Neutrophil (primary cell): ENCODE measurements at regions not wholly inside any gene's neighbourhood (a gene's known extent, or its start where the extent isn't known, plus 50 kb on each side); places are given as distances from the start of the nearest gene placed in this dataset.
"Not testable (repeated sequence)": the region's sequence is repeated elsewhere in the genome, so short reads cannot be mapped to it uniquely, and the experiment has no call there.

Experiments used
- H3K27ac ChIP-seq: fragments of 200-600 bp; sonication (generic); 2 replicates; pipeline ENCODE4 v1.5.1; 2016; ENCODE audit warnings: mild to moderate bottlenecking, moderate library complexity
- H3K27me3 ChIP-seq: fragments of 200-600 bp; sonication (generic); 2 replicates; pipeline ENCODE4 v1.6.0; 2016; ENCODE audit warnings: mild to moderate bottlenecking
- H3K36me3 ChIP-seq: fragments of 200-600 bp; sonication (generic); 2 replicates; pipeline ENCODE4 v1.5.1; 2017
- H3K4me1 ChIP-seq, 2 experiments: fragments of 200-600 bp in 1 of 2; sonication (generic) in 1 of 2; 1 replicate in 1 of 2; 2 replicates in 1 of 2; pipeline versions ENCODE4 v1.5.1 to v1.6.1; 2013 to 2016; ENCODE audit warnings: low read depth in 1 of 2, low read length in 1 of 2, mild to moderate bottlenecking in 1 of 2, moderate library complexity in 1 of 2; ENCODE audit not compliant: control insufficient read depth in 1 of 2, insufficient read depth in 1 of 2
- H3K4me3 ChIP-seq, 2 experiments: fragments of 200-600 bp in 1 of 2; sonication (generic) in 1 of 2; 1 replicate in 1 of 2; 2 replicates in 1 of 2; pipeline ENCODE4 v1.5.1; 2013 to 2016; ENCODE audit warnings: low read depth in 1 of 2, low read length in 1 of 2, mild to moderate bottlenecking in 1 of 2, moderate library complexity in 1 of 2
- H3K9me3 ChIP-seq: fragments of 200-600 bp; sonication (generic); 2 replicates; pipeline ENCODE4 v1.5.1; 2016
- TF ChIP-seq, protein P1 (sequence below): fragments of 200-600 bp; sonication (generic); IDR thresholded peaks from 2 replicates; pipeline ENCODE4 v1.5.1; 2016; ENCODE audit warnings: antibody characterized with exemption

DNA sequence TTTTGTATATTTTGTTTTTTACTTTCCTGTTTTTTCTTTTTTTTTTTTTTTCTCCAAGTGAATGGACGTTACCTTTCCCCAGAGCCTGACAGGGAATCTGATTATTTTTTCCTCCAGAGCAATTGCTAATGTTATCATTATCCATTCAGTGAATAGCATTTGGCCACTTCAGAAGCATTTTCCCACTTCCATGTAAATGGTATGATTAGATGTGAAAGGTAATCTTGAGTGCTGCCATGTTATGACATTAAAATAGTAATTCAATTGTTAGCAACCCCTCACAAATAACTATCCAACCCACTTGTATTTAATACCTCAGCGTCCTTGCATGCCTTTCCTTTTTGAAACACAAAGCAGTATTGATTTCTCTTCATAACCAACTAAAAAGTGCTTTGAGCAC, 1243.8 kb downstream of the CDH8 start:
- H3K4me3 ChIP-seq: no peak overlapping the region
- no peak overlapping the region for H3K27ac ChIP-seq
- no peaks in the 10 kb centered on the region for H3K9me3 ChIP-seq
- no peaks in the 10 kb centered on the region for H3K4me1 ChIP-seq
- H3K36me3 ChIP-seq: no peaks in the 10 kb centered on the region
- TF ChIP-seq, protein P1, sequence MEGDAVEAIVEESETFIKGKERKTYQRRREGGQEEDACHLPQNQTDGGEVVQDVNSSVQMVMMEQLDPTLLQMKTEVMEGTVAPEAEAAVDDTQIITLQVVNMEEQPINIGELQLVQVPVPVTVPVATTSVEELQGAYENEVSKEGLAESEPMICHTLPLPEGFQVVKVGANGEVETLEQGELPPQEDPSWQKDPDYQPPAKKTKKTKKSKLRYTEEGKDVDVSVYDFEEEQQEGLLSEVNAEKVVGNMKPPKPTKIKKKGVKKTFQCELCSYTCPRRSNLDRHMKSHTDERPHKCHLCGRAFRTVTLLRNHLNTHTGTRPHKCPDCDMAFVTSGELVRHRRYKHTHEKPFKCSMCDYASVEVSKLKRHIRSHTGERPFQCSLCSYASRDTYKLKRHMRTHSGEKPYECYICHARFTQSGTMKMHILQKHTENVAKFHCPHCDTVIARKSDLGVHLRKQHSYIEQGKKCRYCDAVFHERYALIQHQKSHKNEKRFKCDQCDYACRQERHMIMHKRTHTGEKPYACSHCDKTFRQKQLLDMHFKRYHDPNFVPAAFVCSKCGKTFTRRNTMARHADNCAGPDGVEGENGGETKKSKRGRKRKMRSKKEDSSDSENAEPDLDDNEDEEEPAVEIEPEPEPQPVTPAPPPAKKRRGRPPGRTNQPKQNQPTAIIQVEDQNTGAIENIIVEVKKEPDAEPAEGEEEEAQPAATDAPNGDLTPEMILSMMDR: no peak
- H3K27me3 ChIP-seq: no peaks in the 10 kb centered on the region

DNA sequence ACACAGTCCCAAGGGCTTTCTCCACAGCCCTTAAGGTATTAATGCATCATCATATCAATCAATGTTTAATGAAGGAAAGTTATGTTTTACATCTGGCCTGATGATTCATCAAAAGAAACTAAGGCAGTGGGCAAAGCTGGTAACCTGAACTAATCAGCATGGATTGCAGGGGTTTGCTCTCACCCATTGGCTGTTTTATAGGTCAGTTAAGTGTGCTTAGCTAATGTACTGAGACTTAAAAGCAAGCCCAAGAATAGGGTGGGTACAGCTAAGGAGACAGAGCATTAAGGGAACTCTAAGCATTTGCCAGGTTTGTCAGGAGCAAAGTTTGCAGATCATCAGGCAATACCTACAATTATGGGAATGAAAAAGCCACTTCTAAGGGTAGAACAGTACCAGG, 1247.6 kb downstream of the CDH8 start:
- Histone ChIP-seq H3K4me1 (no peaks in the 10 kb centered on the region), H3K9me3 (no peaks in the 10 kb centered on the region), H3K27me3 (no peaks in the 10 kb centered on the region), H3K36me3 (no peaks in the 10 kb centered on the region), H3K27ac (no peak overlapping the region), H3K4me3 (no peak overlapping the region)
- TF ChIP-seq, protein P1: no peak

DNA sequence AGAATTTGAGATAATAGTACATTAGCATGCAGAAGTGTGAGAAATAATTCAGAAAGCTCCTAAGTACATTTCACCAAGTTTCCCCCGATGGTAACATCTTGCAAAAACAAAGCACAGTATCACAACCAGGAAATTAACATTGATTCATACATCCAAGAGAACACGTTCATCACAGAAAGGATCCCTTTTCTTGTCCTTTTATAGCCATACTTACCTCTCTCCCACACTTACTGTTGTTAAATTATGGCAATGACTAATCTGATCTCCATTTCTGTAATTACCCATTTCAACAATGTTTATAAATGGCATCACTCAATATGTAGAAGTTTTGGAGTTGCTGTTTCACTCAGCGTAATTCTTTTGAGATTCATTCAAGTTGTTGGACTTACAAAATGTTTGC, 1260.0 kb downstream of the CDH8 start:
- no peaks in the 10 kb centered on the region for H3K27me3 ChIP-seq
- no peak overlapping the region for H3K4me3 ChIP-seq
- TF ChIP-seq, protein P1: no peak
- H3K27ac ChIP-seq: no peak overlapping the region
- no peaks in the 10 kb centered on the region for H3K36me3 ChIP-seq
- H3K9me3 ChIP-seq: no peaks in the 10 kb centered on the region
- H3K4me1 ChIP-seq: no peaks in the 10 kb centered on the region

DNA sequence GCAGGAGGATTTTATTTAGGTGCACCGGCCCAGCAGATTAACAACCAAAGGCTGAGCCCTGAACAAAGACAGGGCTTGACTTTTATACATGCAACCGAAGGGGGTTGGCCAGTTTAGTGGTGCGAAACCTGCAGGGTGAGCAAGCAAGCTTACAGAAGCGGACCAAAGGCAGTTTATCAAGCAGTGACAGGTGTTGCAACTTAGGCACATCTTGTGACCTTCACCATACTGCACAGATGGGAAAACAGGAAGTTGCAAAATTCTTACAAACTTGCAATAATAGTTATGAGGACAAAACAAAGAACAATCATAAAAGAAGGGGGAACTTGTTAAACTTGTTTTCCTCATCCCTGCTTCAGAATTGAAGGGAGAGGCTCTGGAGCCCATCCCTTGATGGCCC, 1265.1 kb downstream of the CDH8 start:
- Histone ChIP-seq H3K27ac (no peak overlapping the region), H3K9me3 (no peaks in the 10 kb centered on the region), H3K4me1 (no peaks in the 10 kb centered on the region), H3K27me3 (no peaks in the 10 kb centered on the region), H3K36me3 (no peaks in the 10 kb centered on the region), H3K4me3 (no peak overlapping the region)
- TF ChIP-seq, protein P1: no peak

DNA sequence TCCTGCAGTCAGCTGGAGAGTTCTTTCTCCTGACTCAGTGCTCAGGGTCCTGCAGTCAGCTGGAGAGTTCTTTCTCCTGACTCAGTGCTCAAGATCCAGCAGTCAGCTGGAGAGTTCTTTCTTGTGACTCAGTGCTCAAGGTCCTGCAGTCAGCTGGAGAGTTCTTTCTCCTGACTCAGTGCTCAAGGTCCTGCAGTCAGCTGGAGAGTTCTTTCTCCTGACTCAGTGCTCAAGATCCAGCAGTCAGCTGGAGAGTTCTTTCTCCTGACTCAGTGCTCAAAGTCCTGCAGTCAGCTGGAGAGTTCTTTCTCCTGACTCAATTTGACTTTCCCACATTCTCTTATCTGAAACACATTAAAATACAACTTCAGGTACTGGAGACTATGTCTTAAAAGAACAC, 1265.9 kb downstream of the CDH8 start:
- not testable (repeated sequence) for H3K4me1 ChIP-seq, H3K36me3 ChIP-seq, H3K9me3 ChIP-seq, H3K27ac ChIP-seq, H3K27me3 ChIP-seq, H3K4me3 ChIP-seq

DNA sequence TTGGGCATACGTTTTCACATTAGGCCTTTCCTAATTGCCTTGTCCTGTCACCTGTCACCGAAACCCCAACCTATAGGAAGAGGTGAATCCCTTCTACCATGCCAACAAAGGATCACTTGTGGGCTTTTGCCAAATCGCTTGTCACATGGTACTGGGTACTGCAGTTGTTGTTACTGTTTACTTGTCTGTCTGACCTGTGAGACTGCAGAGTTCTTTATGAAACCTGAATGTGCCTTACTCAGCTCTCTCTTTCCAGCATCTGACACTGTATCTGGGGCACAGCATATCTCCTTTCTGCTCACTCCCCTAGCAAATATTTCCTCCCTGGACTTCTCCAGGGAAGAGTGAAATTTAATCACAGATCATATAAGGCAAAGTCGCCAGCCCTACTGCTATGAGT, 1272.4 kb downstream of the CDH8 start:
- Histone ChIP-seq H3K36me3 (no peaks in the 10 kb centered on the region), H3K27me3 (no peaks in the 10 kb centered on the region), H3K4me1 (no peaks in the 10 kb centered on the region), H3K4me3 (no peak overlapping the region), H3K27ac (no peak overlapping the region), H3K9me3 (no peaks in the 10 kb centered on the region)
- TF ChIP-seq, protein P1: no peak
